ENCODE measurements at regions not wholly inside any gene's neighbourhood (a gene's known extent, or its start where the extent isn't known, plus 50 kb on each side); places are given as distances from the start of the nearest gene placed in this dataset.

GRCh38 chr2:66827851-66828250 lies 392.9 kb downstream of the MEIS1 start:
- no peak for DNase-seq
- Mint-ChIP-seq H3K27me3 (no peaks in the 10 kb centered on the region), H3K36me3 (no peaks in the 10 kb centered on the region), H3K27ac (no peak overlapping the region), H3K4me3 (no peak overlapping the region), H3K9me3 (no peaks in the 10 kb centered on the region), H3K4me1 (ENCODE audit: low read depth) (no peaks in the 10 kb centered on the region)
- CTCF ChIA-PET: no interaction called here
- intact Hi-C loops (cut with micrococcal nuclease): no loop called here
- POLR2A ChIA-PET: no interaction called here

GRCh38 chr2:66828876-66829275 lies 394.0 kb downstream of the MEIS1 start:
- Mint-ChIP-seq H3K9me3 (no peaks in the 10 kb centered on the region), H3K27me3 (no peaks in the 10 kb centered on the region), H3K4me3 (no peak overlapping the region), H3K4me1 (ENCODE audit: low read depth) (no peaks in the 10 kb centered on the region), H3K36me3 (no peaks in the 10 kb centered on the region), H3K27ac (no peak overlapping the region)
- intact Hi-C loops (cut with micrococcal nuclease): no loop called here
- DNase-seq: no peak
- ChIA-PET CTCF (no interaction called here), POLR2A (no interaction called here)

GRCh38 chr2:66830881-66831280 lies 396.0 kb downstream of the MEIS1 start:
- intact Hi-C loops (cut with micrococcal nuclease): no loop called here
- H3K27ac Mint-ChIP-seq: no peak overlapping the region
- no peaks in the 10 kb centered on the region for H3K36me3 Mint-ChIP-seq
- ChIA-PET POLR2A (no interaction called here), CTCF (no interaction called here)
- no peak overlapping the region for H3K4me3 Mint-ChIP-seq
- DNase-seq: no peak
- H3K9me3 Mint-ChIP-seq: no peaks in the 10 kb centered on the region
- no peaks in the 10 kb centered on the region for H3K4me1 Mint-ChIP-seq (ENCODE audit: low read depth)
- H3K27me3 Mint-ChIP-seq: no peaks in the 10 kb centered on the region

- H3K27ac Mint-ChIP-seq: no peak overlapping the region
- ChIA-PET POLR2A (no interaction called here), CTCF (no interaction called here)
- no peaks in the 10 kb centered on the region for H3K9me3 Mint-ChIP-seq
- no peaks in the 10 kb centered on the region for H3K4me1 Mint-ChIP-seq (ENCODE audit: low read depth)
- no peaks in the 10 kb centered on the region for H3K36me3 Mint-ChIP-seq
- DNase-seq: no peak
- H3K4me3 Mint-ChIP-seq: no peak overlapping the region
- intact Hi-C loops (cut with micrococcal nuclease): no loop called here
- H3K27me3 Mint-ChIP-seq: no peaks in the 10 kb centered on the region
Measured at GRCh38 chr2:66832646-66833435, 397.9 kb downstream of the MEIS1 start.

GRCh38 chr2:66834859-66835258 lies 399.9 kb downstream of the MEIS1 start:
- no peaks in the 10 kb centered on the region for H3K4me1 Mint-ChIP-seq (ENCODE audit: low read depth)
- H3K27ac Mint-ChIP-seq: no peak overlapping the region
- CTCF ChIA-PET: no interaction called here
- intact Hi-C loops (cut with micrococcal nuclease): no loop called here
- H3K27me3 Mint-ChIP-seq: no peaks in the 10 kb centered on the region
- H3K9me3 Mint-ChIP-seq: no peaks in the 10 kb centered on the region
- H3K4me3 Mint-ChIP-seq: no peak overlapping the region
- POLR2A ChIA-PET: no interaction called here
- no peaks in the 10 kb centered on the region for H3K36me3 Mint-ChIP-seq
- DNase-seq: no peak

GRCh38 chr2:66836851-66837250 lies 401.9 kb downstream of the MEIS1 start:
- DNase-seq: no peak
- H3K36me3 Mint-ChIP-seq: no peaks in the 10 kb centered on the region
- H3K27ac Mint-ChIP-seq: no peak overlapping the region
- no peaks in the 10 kb centered on the region for H3K4me1 Mint-ChIP-seq (ENCODE audit: low read depth)
- no peaks in the 10 kb centered on the region for H3K27me3 Mint-ChIP-seq
- intact Hi-C loops (cut with micrococcal nuclease): no loop called here
- H3K9me3 Mint-ChIP-seq: no peaks in the 10 kb centered on the region
- H3K4me3 Mint-ChIP-seq: no peak overlapping the region
- CTCF ChIA-PET: no interaction called here
- POLR2A ChIA-PET: no interaction called here

GRCh38 chr2:66839551-66840320 lies 404.8 kb downstream of the MEIS1 start:
- POLR2A ChIA-PET: no interaction called here
- intact Hi-C loops (cut with micrococcal nuclease): no loop called here
- CTCF ChIA-PET: no interaction called here
- H3K9me3 Mint-ChIP-seq: no peaks in the 10 kb centered on the region
- no peak for DNase-seq
- no peak overlapping the region for H3K27ac Mint-ChIP-seq
- H3K36me3 Mint-ChIP-seq: no peaks in the 10 kb centered on the region
- no peaks in the 10 kb centered on the region for H3K4me1 Mint-ChIP-seq (ENCODE audit: low read depth)
- no peak overlapping the region for H3K4me3 Mint-ChIP-seq
- no peaks in the 10 kb centered on the region for H3K27me3 Mint-ChIP-seq

GRCh38 chr2:66840321-66841002 lies 405.5 kb downstream of the MEIS1 start:
- no peak for DNase-seq
- H3K4me3 Mint-ChIP-seq: no peak overlapping the region
- H3K27me3 Mint-ChIP-seq: no peaks in the 10 kb centered on the region
- intact Hi-C loops (cut with micrococcal nuclease): no loop called here
- H3K27ac Mint-ChIP-seq: no peak overlapping the region
- POLR2A ChIA-PET: no interaction called here
- CTCF ChIA-PET: no interaction called here
- H3K9me3 Mint-ChIP-seq: no peaks in the 10 kb centered on the region
- H3K36me3 Mint-ChIP-seq: no peaks in the 10 kb centered on the region
- H3K4me1 Mint-ChIP-seq (ENCODE audit: low read depth): no peaks in the 10 kb centered on the region

- Mint-ChIP-seq H3K4me3 (no peak overlapping the region), H3K27ac (no peak overlapping the region), H3K36me3 (no peaks in the 10 kb centered on the region), H3K4me1 (ENCODE audit: low read depth) (no peaks in the 10 kb centered on the region), H3K27me3 (no peaks in the 10 kb centered on the region), H3K9me3 (no peaks in the 10 kb centered on the region)
- ChIA-PET POLR2A (no interaction called here), CTCF (no interaction called here)
- no peak for DNase-seq
- intact Hi-C loops (cut with micrococcal nuclease): no loop called here
Measured at GRCh38 chr2:66843847-66844246, 408.9 kb downstream of the MEIS1 start.

GRCh38 chr2:66845307-66845706 lies 410.4 kb downstream of the MEIS1 start:
- H3K27ac Mint-ChIP-seq: no peak overlapping the region
- POLR2A ChIA-PET: no interaction called here
- H3K4me3 Mint-ChIP-seq: no peak overlapping the region
- DNase-seq: no peak
- no peaks in the 10 kb centered on the region for H3K9me3 Mint-ChIP-seq
- H3K4me1 Mint-ChIP-seq (ENCODE audit: low read depth): no peaks in the 10 kb centered on the region
- no peaks in the 10 kb centered on the region for H3K36me3 Mint-ChIP-seq
- H3K27me3 Mint-ChIP-seq: no peaks in the 10 kb centered on the region
- CTCF ChIA-PET: no interaction called here
- intact Hi-C loops (cut with micrococcal nuclease): no loop called here

- Mint-ChIP-seq H3K27ac (no peak overlapping the region), H3K9me3 (no peaks in the 10 kb centered on the region), H3K4me3 (no peak overlapping the region), H3K36me3 (no peaks in the 10 kb centered on the region), H3K27me3 (no peaks in the 10 kb centered on the region), H3K4me1 (ENCODE audit: low read depth) (no peaks in the 10 kb centered on the region)
- DNase-seq: no peak
- intact Hi-C loops (cut with micrococcal nuclease): no loop called here
- CTCF ChIA-PET: no interaction called here
- POLR2A ChIA-PET: no interaction called here
Measured at GRCh38 chr2:66846887-66847286, 412.0 kb downstream of the MEIS1 start.

DNA sequence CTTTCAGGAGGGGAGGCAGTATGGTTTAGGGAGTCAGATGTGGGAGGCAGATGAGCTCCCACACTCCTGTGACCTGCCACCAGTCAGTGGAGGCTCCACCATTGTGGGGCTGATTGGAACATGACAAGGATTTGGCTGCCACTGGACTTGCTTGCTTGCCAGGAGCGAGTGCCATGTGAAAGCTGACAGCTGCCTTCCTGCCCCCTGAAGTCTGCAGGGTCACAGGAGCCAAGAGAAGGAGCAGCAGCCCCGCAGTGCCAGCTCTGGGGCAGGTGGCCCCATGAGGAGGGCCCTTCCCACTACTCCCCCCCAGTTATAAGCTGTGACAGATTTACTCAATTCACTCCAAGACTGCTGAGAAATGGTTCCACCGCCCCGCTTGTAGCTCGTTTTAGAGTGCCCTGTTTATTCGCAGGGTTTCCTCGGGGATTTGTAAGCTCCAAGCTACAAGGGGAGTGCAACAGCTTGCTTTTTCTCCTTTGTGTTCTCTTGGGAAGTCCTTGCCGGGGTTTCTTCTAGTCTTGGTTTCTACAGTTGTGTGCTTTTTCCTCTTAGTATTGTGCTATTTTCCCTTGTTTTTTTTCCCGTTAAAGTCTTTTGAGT lies 414.3 kb downstream of the MEIS1 start:
- Mint-ChIP-seq H3K27ac (no peak overlapping the region), H3K9me3 (no peaks in the 10 kb centered on the region)

More for the DNA sequence above, 414.3 kb downstream of the MEIS1 start:
- CTCF ChIA-PET: no interaction called here
- intact Hi-C loops (cut with micrococcal nuclease): no loop called here
- Mint-ChIP-seq H3K4me3 (no peak overlapping the region), H3K27me3 (no peaks in the 10 kb centered on the region), H3K4me1 (ENCODE audit: low read depth) (no peaks in the 10 kb centered on the region), H3K36me3 (no peaks in the 10 kb centered on the region)
- no peak for DNase-seq
- POLR2A ChIA-PET: no interaction called here

Data from activated CD4-positive, alpha-beta memory T cell treated with anti-CD3 and anti-CD28 coated beads for 36 hours (primary cell).